ENCODE measurements at regions not wholly inside any gene's neighbourhood (a gene's known extent, or its start where the extent isn't known, plus 50 kb on each side); places are given as distances from the start of the nearest gene placed in this dataset.

- TF ChIP-seq ATF3 (IDR thresholded peaks at IDR 0.05; ENCODE audit: insufficient read depth, low read depth, low read length) (no peak), GABPA (IDR thresholded peaks at IDR 0.05; ENCODE audit: borderline replicate concordance, insufficient read depth, low read length) (no peak), FOSL1 (IDR thresholded peaks at IDR 0.05; ENCODE audit: insufficient read depth, low read depth, low read length) (no peak), CBX8 (IDR thresholded peaks at IDR 0.05; ENCODE audit: borderline replicate concordance, low read depth, low read length) (no peak), SP1 (IDR thresholded peaks at IDR 0.05; ENCODE audit: low read depth, low read length) (no peak)
These were observed 1278.6 kb downstream of the PCDH7 start (continued) for GRCh38 chr4:31998807-31999206.
